HG03139 (cell line): ENCODE measurements at regions not wholly inside any gene's neighbourhood (a gene's known extent, or its start where the extent isn't known, plus 50 kb on each side); places are given as distances from the start of the nearest gene placed in this dataset.
"Not testable (repeated sequence)": the region's sequence is repeated elsewhere in the genome, so short reads cannot be mapped to it uniquely, and the experiment has no call there.

Experiments used
- ATAC-seq: cut with Tn5 transposase; IDR thresholded peaks from one replicate; pipeline ENCODE4 v1.9.1; 2021; ENCODE audit not compliant: unreplicated experiment

GRCh38 chr18:66300141-66300540, 303.7 kb downstream of the CDH19 start:
- ATAC-seq = no peak

DNA sequence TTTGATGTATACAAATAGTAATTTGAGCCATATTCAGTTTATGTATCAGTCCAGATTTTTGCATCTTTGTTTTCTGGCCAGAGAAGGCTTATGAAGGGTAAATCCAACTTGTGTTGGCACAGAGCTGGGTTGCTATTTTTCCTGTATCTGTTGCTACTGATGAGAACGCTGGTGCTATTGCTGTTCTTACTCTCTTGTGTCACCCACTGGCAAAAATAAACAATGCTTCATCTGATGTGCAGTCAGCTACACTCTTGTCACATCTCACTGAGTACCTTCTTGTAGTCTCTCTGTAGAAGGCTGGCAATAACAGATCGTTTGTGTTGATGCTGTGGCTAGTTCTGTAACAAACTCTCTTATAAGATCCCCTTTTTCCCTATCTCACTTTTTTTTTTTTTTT, 323.4 kb downstream of the CDH19 start:
- no peak for ATAC-seq

GRCh38 chr18:66271962-66272361, 331.9 kb downstream of the CDH19 start:
- ATAC-seq = no peak

- no peak for ATAC-seq
Measured at GRCh38 chr18:66264130-66264529, 339.8 kb downstream of the CDH19 start.

DNA sequence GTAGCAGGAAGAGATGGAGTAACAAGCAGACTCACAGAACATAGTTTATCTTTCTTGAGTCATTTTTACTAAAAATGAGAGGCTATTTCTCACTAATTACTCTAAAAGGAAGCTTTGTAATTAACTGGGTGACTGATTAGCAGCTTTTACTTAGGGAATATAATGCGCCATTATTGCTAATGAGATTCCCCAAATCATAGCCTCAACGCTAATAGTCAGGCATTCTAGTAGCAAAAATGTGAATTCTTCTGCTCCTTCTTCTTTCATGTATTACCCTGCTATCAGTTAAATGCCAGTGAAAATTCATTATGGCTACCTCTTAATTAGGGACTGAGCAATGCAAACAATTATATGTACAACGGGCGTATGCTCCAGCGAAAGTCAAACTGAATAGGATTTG, 349.8 kb downstream of the CDH19 start:
- no peak for ATAC-seq

DNA sequence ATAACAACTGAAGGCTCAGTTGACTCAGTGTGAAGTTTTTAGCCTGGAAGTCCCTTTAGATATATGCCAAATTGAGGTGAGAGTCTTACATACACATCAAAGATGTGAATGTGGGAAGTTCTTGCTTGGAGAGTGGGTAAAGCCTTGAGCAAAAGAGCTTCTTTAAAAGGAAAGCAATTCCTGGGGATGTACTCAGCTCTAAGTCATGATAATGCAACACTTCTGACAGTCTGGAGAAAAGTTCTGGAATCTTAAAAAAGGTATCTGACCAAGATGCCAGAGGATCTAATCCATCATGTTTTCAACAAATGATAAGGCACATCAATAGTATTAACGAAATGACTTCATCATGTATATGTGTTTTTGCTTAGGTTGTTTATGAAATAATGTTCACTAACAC, 351.2 kb downstream of the CDH19 start:
- no peak for ATAC-seq

DNA sequence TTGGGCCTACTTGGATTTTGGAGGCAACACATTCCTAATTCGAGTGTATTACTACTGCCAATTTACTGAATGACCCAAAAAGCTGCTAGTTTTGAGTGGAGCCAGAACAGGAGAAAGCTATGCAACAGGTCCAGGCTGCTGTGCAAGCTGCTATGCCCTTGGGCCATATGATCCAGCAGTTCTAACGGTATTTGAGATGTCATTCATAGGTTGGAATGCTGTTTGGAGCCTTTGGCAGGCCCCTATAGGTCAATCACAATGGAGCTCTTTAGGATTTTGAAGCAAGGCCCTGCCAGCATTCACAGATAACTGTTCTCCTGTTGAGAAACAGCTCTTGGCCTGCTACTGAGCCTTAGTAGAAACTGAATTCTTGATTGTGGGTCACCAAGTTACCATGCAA, 368.7 kb downstream of the CDH19 start:
- ATAC-seq = no peak

DNA sequence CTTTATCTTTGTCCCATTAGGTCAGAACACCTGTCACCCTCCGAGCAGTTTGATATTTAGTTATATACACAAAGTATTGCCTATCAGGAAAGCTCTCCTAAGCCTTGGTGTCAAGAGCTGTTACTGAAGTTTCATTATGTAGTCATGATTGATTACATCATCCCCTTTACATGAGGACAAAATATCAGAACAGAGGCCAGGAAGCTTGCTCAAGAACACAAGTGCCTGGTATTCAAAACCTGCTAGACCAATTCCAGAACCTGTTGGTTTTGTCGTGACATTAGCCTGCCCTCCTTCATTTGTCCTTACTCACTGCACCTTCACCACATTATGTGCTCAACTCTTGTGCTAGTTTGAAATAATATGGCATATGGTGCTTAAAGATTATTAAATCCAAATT, 377.1 kb downstream of the CDH19 start:
- no peak for ATAC-seq

DNA sequence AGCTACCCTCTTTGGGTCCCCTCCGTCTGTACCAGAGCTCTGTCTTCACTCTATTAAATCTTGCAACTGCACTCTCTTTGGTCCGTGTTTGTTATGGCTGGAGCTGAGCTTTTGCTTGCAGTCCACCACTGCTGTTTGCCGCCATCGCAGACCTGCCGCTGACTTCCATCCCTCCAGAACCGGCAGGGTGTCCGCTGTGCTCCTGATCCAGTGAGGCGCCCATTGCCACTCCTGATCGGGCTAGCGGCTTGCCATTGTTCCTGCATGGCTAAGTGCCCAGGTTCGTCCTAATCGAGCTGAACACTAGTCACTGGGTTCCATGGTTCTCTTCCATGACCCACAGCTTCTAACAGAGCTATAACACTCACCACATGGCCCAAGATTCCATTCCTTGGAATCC, 380.6 kb downstream of the CDH19 start:
- not testable (repeated sequence) for ATAC-seq

- no peak for ATAC-seq
Measured at GRCh38 chr18:66222174-66222573, 381.7 kb downstream of the CDH19 start.

- no peak for ATAC-seq
Measured at GRCh38 chr18:66219817-66220216, 384.1 kb downstream of the CDH19 start.

DNA sequence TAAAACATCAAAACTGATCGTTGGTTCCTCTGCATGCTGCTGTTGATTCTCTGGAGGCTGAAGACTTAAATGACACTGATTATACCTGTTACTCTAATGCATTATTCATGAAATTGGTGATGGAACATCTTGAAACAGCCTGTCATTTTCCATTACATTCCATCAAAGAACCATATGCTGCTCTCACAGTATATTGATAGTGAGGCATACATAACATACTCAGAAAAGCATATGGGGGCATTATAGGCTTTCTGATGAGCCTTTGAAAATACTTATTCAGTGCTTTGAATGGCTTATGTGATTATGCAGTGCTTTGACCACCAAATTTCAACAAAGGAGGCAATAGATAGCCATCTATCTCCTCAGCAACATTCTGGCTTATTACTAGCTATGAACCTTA, 392.1 kb downstream of the CDH19 start:
- ATAC-seq = no peak

DNA sequence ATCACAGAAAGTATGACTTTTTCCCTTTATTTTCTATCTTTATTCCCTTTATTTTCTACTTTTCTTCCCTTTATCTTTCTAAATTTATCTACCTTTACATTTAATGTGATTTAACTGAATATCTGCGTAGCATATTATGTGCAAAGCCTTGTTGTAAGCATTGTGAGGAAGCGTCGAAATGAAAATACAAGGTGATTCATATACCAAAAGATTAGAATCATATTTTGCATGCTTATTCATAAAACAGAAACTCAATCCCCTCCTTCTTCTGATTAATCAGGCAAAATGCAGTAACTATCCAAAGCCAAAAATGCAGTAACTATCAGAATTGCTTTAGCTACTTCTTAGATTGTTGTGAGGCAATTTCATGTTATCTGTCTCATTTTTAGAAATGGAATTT, 393.0 kb downstream of the CDH19 start:
- no peak for ATAC-seq

DNA sequence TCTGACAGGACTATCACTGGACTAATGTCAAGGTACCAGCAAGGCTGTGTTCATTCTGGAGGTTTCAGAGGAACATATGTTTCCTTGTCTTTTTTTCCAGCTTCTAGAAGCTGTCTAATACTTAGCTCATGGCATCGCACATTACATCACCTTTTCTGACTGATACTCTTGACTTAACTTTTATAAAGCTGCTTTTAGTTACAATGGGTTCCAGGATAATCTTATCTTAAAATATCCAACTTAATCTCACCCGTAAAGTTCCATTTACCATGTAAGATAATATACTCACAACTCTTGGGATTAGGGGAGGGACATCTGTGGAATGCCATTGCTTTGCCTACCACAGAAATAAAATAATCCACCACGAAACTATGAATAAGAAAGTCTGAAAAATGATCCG, 394.2 kb downstream of the CDH19 start:
- ATAC-seq = no peak

- ATAC-seq = no peak
Measured at GRCh38 chr18:66196805-66197204, 407.1 kb downstream of the CDH19 start.

- ATAC-seq = no peak
Measured at GRCh38 chr18:66193938-66194337, 410.0 kb downstream of the CDH19 start.

GRCh38 chr18:66193394-66193793, 410.5 kb downstream of the CDH19 start:
- ATAC-seq = no peak

GRCh38 chr18:66168685-66169235, 417.9 kb downstream of the CDH7 start:
- no peak for ATAC-seq

DNA sequence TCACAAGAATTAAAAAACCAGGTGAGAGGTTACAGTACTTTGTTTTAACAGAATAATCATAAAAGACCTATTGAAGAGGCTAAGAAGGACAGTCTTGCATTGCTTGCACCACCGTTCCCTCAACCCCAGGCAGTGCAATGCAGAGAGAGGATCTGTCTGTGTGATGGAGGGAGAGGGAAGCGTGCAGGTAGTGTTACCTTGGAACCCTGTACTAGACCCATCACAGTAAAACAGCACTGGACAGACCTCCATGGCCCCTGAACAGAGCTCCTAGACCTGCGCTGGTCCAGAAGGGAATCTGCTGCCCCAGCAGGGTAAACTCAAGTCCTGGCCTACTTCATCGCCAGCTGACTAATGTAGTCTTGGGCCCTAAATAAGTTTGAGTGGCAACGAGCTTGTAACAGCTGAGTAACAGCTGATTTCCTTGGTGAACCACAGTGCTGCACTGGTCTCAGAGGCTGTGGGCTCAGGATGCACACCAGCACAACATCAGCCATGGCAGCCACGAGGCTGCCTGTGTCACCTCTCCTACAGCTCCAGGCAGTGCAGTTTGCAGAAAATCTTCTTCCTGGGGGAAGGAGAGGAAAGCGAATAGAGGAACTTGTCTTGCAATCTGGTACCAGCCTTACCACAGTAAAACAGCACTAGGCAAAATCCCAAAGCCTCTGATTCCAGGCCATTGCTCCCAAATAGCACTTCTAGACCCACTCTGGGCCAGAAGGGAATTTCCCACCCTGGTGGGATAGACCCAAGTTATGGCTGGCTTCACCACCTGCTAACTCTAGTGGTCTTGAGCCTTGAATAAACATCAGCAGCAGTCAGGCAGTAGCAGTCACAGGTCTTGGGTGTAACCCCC, 417.2 kb downstream of the CDH7 start:
- ATAC-seq = no peak

DNA sequence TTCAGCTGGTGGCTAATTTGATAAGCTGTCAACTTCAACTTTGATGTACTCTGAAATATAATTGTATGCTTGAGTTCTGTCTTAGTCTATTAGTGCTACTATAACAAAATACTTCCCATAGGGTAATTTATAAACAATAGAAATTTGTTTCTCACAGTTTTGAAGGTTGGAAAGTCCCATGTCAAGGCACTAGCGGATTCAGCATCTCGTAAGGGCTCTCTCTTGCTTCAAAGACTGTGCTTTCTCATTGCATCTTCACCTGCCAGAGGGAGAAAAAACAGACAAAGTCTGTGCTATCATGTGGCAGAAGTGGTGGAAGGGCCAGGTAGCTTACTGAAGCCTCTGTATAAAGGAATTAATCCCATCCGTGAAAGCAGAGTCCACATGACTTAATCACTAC, 409.2 kb downstream of the CDH7 start:
- ATAC-seq = no peak

DNA sequence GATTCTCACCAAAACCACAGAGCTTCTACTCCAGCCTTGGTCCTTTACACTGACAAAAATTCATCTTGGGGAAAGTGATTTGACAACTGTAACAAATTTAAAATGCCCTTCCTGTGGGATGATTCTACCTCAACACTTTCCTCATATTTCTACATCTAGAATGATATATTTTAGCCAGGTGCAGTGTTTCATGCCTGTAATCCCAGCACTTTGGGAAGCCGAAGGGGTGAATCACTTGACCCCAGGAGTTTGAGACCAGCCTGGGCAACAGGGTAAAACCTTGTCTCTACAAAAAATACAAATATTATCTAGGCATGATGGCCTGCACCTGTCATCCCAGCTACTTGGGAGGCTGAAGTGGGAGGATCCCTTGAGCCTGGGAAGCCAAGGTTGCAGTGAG, 408.6 kb downstream of the CDH7 start:
- no peak for ATAC-seq

GRCh38 chr18:66156946-66157687, 406.3 kb downstream of the CDH7 start:
- ATAC-seq = no peak
